CD4-positive, CD25-positive, alpha-beta regulatory T cell (primary cell): ENCODE measurements at regions not wholly inside any gene's neighbourhood (a gene's known extent, or its start where the extent isn't known, plus 50 kb on each side); places are given as distances from the start of the nearest gene placed in this dataset.
A peak's percentile ranks its signal among the peaks of the same experiment; 100 is the strongest.

ENCODE experiments used
- ATAC-seq, 2 donors: fragments of 150-1000 bp; cut with Tn5 transposase; one replicate each; pipeline ENCODE4 v1.10.0; 2021; ENCODE audit warnings: low read depth in 2 of 2, moderate number of reproducible peaks in 2 of 2, moderate library complexity in 1 of 2
- DNase-seq, 3 donors: peaks; one replicate each; pipeline versions ENCODE4 v3.0.0 to v3.0.0-alpha.2; 2012 to 2022; ENCODE audit warnings: mixed read lengths in 1 of 3
- H3K27ac ChIP-seq: one replicate; pipeline ENCODE4 v1.7.0; 2013; ENCODE audit warnings: mild to moderate bottlenecking, low read length; ENCODE audit not compliant: insufficient read depth, poor library complexity, severe bottlenecking
- H3K27me3 ChIP-seq: one replicate; pipeline ENCODE4 v1.7.0; 2013; ENCODE audit warnings: low read length; ENCODE audit not compliant: control insufficient read depth, insufficient read depth
- H3K36me3 ChIP-seq: one replicate; pipeline ENCODE4 v1.7.0; 2013; ENCODE audit warnings: mild to moderate bottlenecking, low read length, moderate library complexity; ENCODE audit not compliant: control insufficient read depth, insufficient read depth
- H3K4me1 ChIP-seq: 2 replicates; pipeline ENCODE4 v1.7.0; 2013; ENCODE audit warnings: mild to moderate bottlenecking, low read length; ENCODE audit not compliant: insufficient read depth, control insufficient read depth, poor library complexity, severe bottlenecking
- H3K4me3 ChIP-seq: one replicate; pipeline ENCODE4 v1.7.0; 2013; ENCODE audit warnings: low read depth, mild to moderate bottlenecking, low read length, moderate library complexity
- H3K9me3 ChIP-seq, 2 experiments: 1 replicate in 1 of 2; 2 replicates in 1 of 2; pipeline ENCODE4 v1.7.0; 2013; ENCODE audit warnings: low read length in 2 of 2, mild to moderate bottlenecking in 1 of 2, moderate library complexity in 1 of 2; ENCODE audit not compliant: control insufficient read depth in 2 of 2
- H3K27ac Mint-ChIP-seq, 3 donors: one replicate each; pipeline ENCODE4 v1.8.0; 2020 to 2022; ENCODE audit warnings: mild to moderate bottlenecking in 3 of 3, mixed read lengths in 3 of 3, moderate library complexity in 2 of 3
- H3K27me3 Mint-ChIP-seq: one replicate; pipeline ENCODE4 v1.8.0; 2022; ENCODE audit warnings: mild to moderate bottlenecking, mixed read lengths
- H3K36me3 Mint-ChIP-seq: one replicate; pipeline ENCODE4 v1.8.0; 2020; ENCODE audit warnings: mixed read lengths
- H3K4me1 Mint-ChIP-seq, 4 donors: one replicate each; pipeline ENCODE4 v1.8.0; 2020 to 2022; ENCODE audit warnings: mixed read lengths in 4 of 4, mild to moderate bottlenecking in 1 of 4
- H3K4me3 Mint-ChIP-seq, 4 donors: one replicate each; pipeline ENCODE4 v1.8.0; 2020 to 2022; ENCODE audit warnings: mild to moderate bottlenecking in 4 of 4, mixed read lengths in 4 of 4, moderate library complexity in 3 of 4
- H3K9me3 Mint-ChIP-seq, 7 donors: one replicate each; pipeline ENCODE4 v1.8.0; 2020 to 2022; ENCODE audit warnings: mixed read lengths in 7 of 7, mild to moderate bottlenecking in 3 of 7, moderate library complexity in 2 of 7

GRCh38 chr6:91161246-91161645 is 574.4 kb upstream of the MAP3K7 start:
- ATAC-seq, result no peak
- H3K9me3 Mint-ChIP-seq, result no peaks in the 10 kb centered on the region
- no peak overlapping the region for H3K27ac ChIP-seq
- no peaks in the 10 kb centered on the region for H3K4me1 ChIP-seq
- H3K27me3 ChIP-seq, result no peaks in the 10 kb centered on the region
- no peak overlapping the region for H3K27ac Mint-ChIP-seq
- H3K27me3 Mint-ChIP-seq, result no peaks in the 10 kb centered on the region
- DNase-seq, result no peak
- no peaks in the 10 kb centered on the region for H3K36me3 ChIP-seq
- H3K36me3 Mint-ChIP-seq, result no peaks in the 10 kb centered on the region
- H3K4me1 Mint-ChIP-seq, result no peaks in the 10 kb centered on the region
- no peaks in the 10 kb centered on the region for H3K9me3 ChIP-seq
- H3K4me3 ChIP-seq, result no peak overlapping the region
- H3K4me3 Mint-ChIP-seq, result no peak overlapping the region

DNA sequence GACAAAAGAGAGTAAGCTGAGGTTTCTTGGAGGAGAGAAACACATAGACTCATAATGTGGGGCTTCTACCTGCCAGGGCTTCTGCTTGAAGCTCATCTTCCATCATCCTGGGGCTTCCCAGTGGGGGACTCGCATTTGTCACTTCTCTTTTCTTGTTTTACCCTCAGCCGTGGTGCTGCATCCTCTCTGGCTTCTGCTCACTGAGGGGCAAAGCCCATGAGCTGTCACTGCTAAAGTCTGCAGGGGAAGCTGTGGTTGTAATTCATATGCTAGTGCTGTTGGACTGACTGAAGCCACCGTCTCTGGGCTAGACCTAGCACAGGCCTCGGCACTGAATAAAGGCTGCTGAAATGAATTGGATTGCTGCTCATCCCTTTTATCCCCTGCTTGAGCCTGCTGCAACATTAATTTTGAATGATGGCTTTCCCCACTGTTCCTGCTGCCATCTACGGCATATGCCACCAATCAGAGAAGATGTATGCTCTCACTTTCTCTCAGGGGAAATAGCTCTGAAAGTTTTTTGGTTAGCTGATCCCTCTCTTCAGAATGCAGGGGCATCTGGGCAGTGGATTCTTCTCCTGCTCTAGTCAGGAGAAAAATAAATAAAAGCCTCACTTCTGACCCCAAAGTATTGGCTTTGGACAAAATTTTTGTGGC is 568.4 kb upstream of the MAP3K7 start:
- H3K27ac Mint-ChIP-seq, result no peak overlapping the region
- no peak for DNase-seq
- H3K4me3 ChIP-seq, result no peak overlapping the region
- H3K9me3 ChIP-seq, result no peaks in the 10 kb centered on the region
- ATAC-seq, result no peak
- H3K36me3 Mint-ChIP-seq, result no peaks in the 10 kb centered on the region
- H3K27ac ChIP-seq, result no peak overlapping the region
- H3K9me3 Mint-ChIP-seq, result peaks cover 0 to 2% (median 0%) of the 10 kb centered on the region in 7 donors
- H3K4me3 Mint-ChIP-seq, result no peak overlapping the region
- H3K4me1 ChIP-seq, result no peaks in the 10 kb centered on the region
- H3K27me3 Mint-ChIP-seq, result no peaks in the 10 kb centered on the region
- no peaks in the 10 kb centered on the region for H3K4me1 Mint-ChIP-seq
- no peaks in the 10 kb centered on the region for H3K27me3 ChIP-seq
- no peaks in the 10 kb centered on the region for H3K36me3 ChIP-seq

DNA sequence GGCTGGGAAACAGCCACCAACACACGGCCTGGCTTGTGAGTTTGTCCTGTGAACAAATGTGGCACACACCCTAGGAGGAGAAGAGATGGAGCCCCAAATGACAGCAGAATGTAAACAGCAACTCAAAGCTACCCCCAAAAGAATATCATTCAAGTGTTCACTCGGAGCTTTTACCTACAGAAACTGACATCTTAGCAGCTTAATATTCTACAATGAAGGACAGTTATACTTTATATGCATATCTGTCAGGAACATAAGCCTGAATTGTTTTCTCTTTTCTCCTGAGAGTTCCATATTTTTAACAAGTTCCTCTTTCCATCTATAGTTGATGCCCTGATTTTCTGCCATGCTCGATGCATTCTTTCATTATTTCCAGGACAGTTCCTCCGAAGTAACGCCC is 566.0 kb upstream of the MAP3K7 start:
- peaks cover 0 to 2% (median 0%) of the 10 kb centered on the region in 7 donors for H3K9me3 Mint-ChIP-seq
- no peak for ATAC-seq
- Histone ChIP-seq H3K36me3 (no peaks in the 10 kb centered on the region), H3K4me3 (no peak overlapping the region), H3K9me3 (no peaks in the 10 kb centered on the region), H3K27me3 (no peaks in the 10 kb centered on the region), H3K27ac (no peak overlapping the region), H3K4me1 (no peaks in the 10 kb centered on the region)
- H3K4me1 Mint-ChIP-seq, result no peaks in the 10 kb centered on the region
- H3K27ac Mint-ChIP-seq, result no peak overlapping the region
- no peaks in the 10 kb centered on the region for H3K27me3 Mint-ChIP-seq
- DNase-seq, result no peak
- no peak overlapping the region for H3K4me3 Mint-ChIP-seq
- no peaks in the 10 kb centered on the region for H3K36me3 Mint-ChIP-seq

DNA sequence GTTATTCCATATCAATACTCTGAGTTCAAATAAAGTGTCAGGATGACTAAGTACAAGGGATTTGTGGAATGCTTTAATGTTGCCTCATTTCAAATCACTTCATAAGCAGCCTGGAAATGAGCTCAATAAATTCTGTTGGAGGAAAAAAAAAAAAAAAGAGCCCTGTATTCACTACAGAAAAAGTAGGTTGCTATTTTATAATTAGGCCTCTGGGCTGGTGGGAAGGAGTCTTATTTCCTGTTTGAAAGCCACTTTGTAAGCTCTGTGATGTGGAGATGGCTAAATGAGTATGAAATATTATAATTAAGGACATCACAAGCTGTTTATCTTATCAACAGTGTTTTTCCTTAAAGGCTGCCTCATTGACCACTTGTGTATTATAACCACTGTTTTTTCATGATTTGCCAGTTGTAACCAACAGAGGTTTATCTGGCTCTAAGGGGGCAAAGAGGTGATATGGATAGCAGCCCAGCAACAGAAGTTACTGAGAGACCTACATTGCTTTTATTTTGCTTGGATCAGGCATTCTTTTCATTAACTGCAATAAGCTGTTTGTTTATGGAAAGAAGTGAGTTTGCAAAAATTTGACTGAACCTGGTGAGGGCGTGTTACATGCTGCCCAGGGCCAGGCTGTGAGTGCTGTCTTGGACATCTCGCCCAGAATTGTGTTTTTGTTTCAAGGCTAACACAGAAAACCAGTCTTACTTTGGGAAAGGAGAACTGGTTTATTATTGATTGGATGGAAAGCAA is 563.3 kb upstream of the MAP3K7 start:
- Mint-ChIP-seq H3K27me3 (no peaks in the 10 kb centered on the region), H3K27ac (no peak overlapping the region), H3K4me3 (no peak overlapping the region), H3K36me3 (no peaks in the 10 kb centered on the region), H3K9me3 (peaks cover 0 to 3% (median 0%) of the 10 kb centered on the region in 7 donors), H3K4me1 (no peaks in the 10 kb centered on the region)
- H3K4me3 ChIP-seq, result no peak overlapping the region
- no peaks in the 10 kb centered on the region for H3K4me1 ChIP-seq
- ATAC-seq, result no peak
- H3K27me3 ChIP-seq, result no peaks in the 10 kb centered on the region
- no peaks in the 10 kb centered on the region for H3K36me3 ChIP-seq
- no peak overlapping the region for H3K27ac ChIP-seq
- no peaks in the 10 kb centered on the region for H3K9me3 ChIP-seq
- DNase-seq, result no peak

DNA sequence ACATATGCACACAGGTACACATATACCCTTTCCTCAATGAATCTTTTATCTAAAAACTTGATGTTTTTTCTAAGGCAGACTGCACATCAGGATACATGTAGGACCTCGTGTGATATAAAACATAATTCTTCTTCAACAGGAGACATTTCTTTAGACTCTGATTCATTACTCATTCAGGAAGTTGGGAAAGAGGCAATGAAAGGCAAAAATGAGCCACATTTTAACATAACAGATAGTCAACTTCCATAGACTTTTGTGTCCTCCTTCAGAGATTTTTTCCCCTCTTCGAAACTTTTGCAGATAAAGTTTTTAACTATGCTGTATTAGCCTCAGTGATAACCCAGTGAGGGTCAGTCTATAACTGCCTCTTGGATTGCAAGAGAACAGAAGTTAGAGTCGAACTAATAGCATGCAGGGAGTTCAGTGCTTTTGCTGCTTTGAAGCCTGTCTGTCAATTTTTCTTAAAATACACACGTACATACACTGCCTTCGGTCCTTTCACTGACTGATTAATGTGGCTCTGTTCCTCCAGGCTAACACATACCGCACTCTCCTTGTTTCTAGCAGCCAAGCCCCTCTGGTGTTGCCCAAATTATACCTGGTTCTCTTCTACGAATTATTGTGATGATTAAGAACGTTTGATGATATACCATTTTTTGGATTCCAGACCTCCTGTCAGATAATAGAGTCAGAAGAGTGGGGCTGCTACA is 562.5 kb upstream of the MAP3K7 start:
- no peak overlapping the region for H3K27ac Mint-ChIP-seq
- no peak for ATAC-seq

DNA sequence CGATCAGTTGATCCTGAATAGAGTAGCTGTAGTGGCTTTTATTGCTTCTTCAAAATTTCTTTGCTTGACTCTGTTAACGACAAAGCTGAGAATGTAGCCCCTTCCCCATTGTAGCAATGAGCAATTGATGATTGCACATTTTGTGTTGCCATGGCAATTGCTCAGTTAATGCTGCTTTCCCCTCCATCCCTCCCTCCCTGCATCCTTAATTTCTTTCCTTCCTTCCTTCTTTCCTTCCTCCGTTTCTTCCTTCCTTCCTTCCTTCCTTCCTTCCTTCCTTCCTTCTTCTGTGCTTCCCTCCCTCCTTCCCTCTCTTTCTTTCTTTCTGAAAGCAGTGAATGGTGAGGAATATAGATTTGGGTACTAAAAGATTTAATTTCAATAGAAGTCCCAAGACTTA is 557.3 kb upstream of the MAP3K7 start:
- H3K27me3 ChIP-seq, result no peaks in the 10 kb centered on the region
- H3K36me3 Mint-ChIP-seq, result no peaks in the 10 kb centered on the region
- H3K27me3 Mint-ChIP-seq, result no peaks in the 10 kb centered on the region
- H3K9me3 ChIP-seq, result no peaks in the 10 kb centered on the region
- no peak overlapping the region for H3K4me3 Mint-ChIP-seq
- DNase-seq (no peak), ATAC-seq (no peak)
- peak overlapping the region in 1 of 3 donors; percentile 60 for H3K27ac Mint-ChIP-seq
- H3K9me3 Mint-ChIP-seq, result peaks cover 0 to 3% (median 0%) of the 10 kb centered on the region in 7 donors
- H3K27ac ChIP-seq, result no peak overlapping the region
- H3K4me1 Mint-ChIP-seq, result no peaks in the 10 kb centered on the region
- H3K4me3 ChIP-seq, result no peak overlapping the region
- H3K36me3 ChIP-seq, result no peaks in the 10 kb centered on the region
- no peaks in the 10 kb centered on the region for H3K4me1 ChIP-seq

More for the DNA sequence above, 562.5 kb upstream of the MAP3K7 start:
- H3K27me3 ChIP-seq, result no peaks in the 10 kb centered on the region
- H3K27me3 Mint-ChIP-seq, result no peaks in the 10 kb centered on the region
- H3K36me3 Mint-ChIP-seq, result no peaks in the 10 kb centered on the region
- H3K9me3 ChIP-seq, result no peaks in the 10 kb centered on the region
- H3K27ac ChIP-seq, result no peak overlapping the region
- H3K4me1 ChIP-seq, result no peaks in the 10 kb centered on the region
- no peak overlapping the region for H3K4me3 Mint-ChIP-seq
- no peaks in the 10 kb centered on the region for H3K36me3 ChIP-seq
- no peaks in the 10 kb centered on the region for H3K4me1 Mint-ChIP-seq
- H3K4me3 ChIP-seq, result no peak overlapping the region
- peaks cover 0 to 3% (median 0%) of the 10 kb centered on the region in 7 donors for H3K9me3 Mint-ChIP-seq
- DNase-seq, result no peak

GRCh38 chr6:91142154-91142553 is 555.3 kb upstream of the MAP3K7 start:
- Mint-ChIP-seq H3K4me3 (no peak overlapping the region), H3K27ac (no peak overlapping the region), H3K36me3 (no peaks in the 10 kb centered on the region), H3K4me1 (no peaks in the 10 kb centered on the region), H3K27me3 (no peaks in the 10 kb centered on the region), H3K9me3 (peaks cover 0 to 3% (median 0%) of the 10 kb centered on the region in 7 donors)
- H3K36me3 ChIP-seq, result no peaks in the 10 kb centered on the region
- H3K27ac ChIP-seq, result no peak overlapping the region
- DNase-seq, result no peak
- no peaks in the 10 kb centered on the region for H3K27me3 ChIP-seq
- H3K4me3 ChIP-seq, result no peak overlapping the region
- no peaks in the 10 kb centered on the region for H3K4me1 ChIP-seq
- H3K9me3 ChIP-seq, result no peaks in the 10 kb centered on the region
- ATAC-seq, result no peak
